Psoas muscle (tissue), 7 donors: ENCODE measurements at regions not wholly inside any gene's neighbourhood (a gene's known extent, or its start where the extent isn't known, plus 50 kb on each side); places are given as distances from the start of the nearest gene placed in this dataset.
A peak's percentile ranks its signal among the peaks of the same experiment; 100 is the strongest.

Source experiments
- ATAC-seq, 4 donors: fragments of 200-7000 bp; cut with Tn5 transposase; one replicate each; pipeline ENCODE4 v1.9.1; 2020; ENCODE audit warnings: moderate library complexity in 3 of 4, mild to moderate bottlenecking in 2 of 4
- DNase-seq, 2 donors: peaks; one replicate each; pipeline ENCODE4 v3.0.0-alpha.2; 2020
- H3K27ac ChIP-seq: fragments of 200-600 bp; one replicate; pipeline ENCODE4 v1.8.0; 2022
- H3K27me3 ChIP-seq, 3 donors: fragments of 200-600 bp in 1 of 3; one replicate each; pipeline versions ENCODE4 v1.6.1 to v1.8.0; 2013 to 2022; ENCODE audit warnings: low read length in 2 of 3, mild to moderate bottlenecking in 2 of 3, moderate library complexity in 1 of 3; ENCODE audit not compliant: insufficient read depth in 3 of 3
- H3K36me3 ChIP-seq, 2 donors: fragments of 200-600 bp in 1 of 2; one replicate each; pipeline versions ENCODE4 v1.6.1 to v1.8.0; 2013 to 2022; ENCODE audit warnings: low read depth in 1 of 2, mild to moderate bottlenecking in 1 of 2, moderate library complexity in 1 of 2; ENCODE audit not compliant: insufficient read depth in 1 of 2
- H3K4me1 ChIP-seq: fragments of 200-600 bp; one replicate; pipeline ENCODE4 v1.8.0; 2022
- H3K4me3 ChIP-seq: fragments of 200-600 bp; one replicate; pipeline ENCODE4 v1.8.0; 2022; ENCODE audit warnings: mild to moderate bottlenecking
- H3K9me3 ChIP-seq: fragments of 200-600 bp; one replicate; pipeline ENCODE4 v1.8.0; 2022
- CTCF ChIP-seq: fragments of 200-600 bp; IDR thresholded peaks from one replicate; pipeline ENCODE4 v1.8.0; 2022; ENCODE audit warnings: antibody characterized with exemption
- WGBS, 3 donors: extraction: QIAGEN DNeasy Blood & Tissue Kit; methylation state at CpG; one replicate each; pipeline versions ENCODE4 v1.1.6 to v1.1.7; 2013; 5-methylcytosine and 5-hydroxymethylcytosine counted together
- intact Hi-C, 2 donors: fragments of 100-400 bp; cut with DNase I; formaldehyde crosslinking; loops; one replicate each; pipeline versions ENCODE4 v1.11.0 to v1.14.2; 2022
- donor health status: healthy with polysubstance abuse.
- donor health status: DM: no; HTN: no; CAD: no; lungs with moderate emphysema.
- donor health status: Bipolar disorder and iron deficiency.
- donor health status: healthy.
- donor health status: DM: yes; HTN: yes; CAD: no.
- donor health status: DM: no; HTN: no; CAD: no.
- donor health status: DM: yes; HTN: yes; CAD: no.

DNA sequence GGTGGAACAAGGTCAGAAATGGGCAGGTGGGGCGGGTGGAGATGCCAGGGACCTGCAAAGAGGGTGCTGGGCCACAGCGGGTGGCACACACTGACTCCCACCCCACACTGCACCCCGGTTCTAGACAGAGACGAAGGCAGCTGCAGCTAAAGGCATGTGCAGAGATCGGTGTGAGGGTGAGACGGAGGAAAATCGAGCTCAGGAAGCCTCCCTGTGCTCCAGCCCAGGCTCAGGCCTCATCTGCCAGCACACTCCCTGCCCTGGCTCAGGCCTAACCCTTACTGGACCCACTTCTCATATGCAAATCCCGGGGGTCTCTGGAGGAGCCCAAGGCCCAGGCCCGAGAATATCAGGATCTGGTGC lies 130.8 kb upstream of the PPP1R26 start:
- Histone ChIP-seq H3K27me3 (peaks cover 0 to 58% (median 12%) of the 10 kb centered on the region in 3 donors), H3K36me3 (no peaks in the 10 kb centered on the region), H3K4me3 (no peak overlapping the region), H3K9me3 (no peaks in the 10 kb centered on the region), H3K4me1 (no peaks in the 10 kb centered on the region), H3K27ac (no peak overlapping the region)
- no peak for ATAC-seq
- intact Hi-C loops, result no loop called here
- DNase-seq, result peak in 1 of 2 donors; percentile 14
- 69 to 71% (median 69%) methylated on average over 8 to 9 of the region's 9 CpGs for WGBS, 3 donors
- no peak for TF ChIP-seq CTCF

GRCh38 chr9:135349212-135350002 lies 130.2 kb upstream of the PPP1R26 start:
- Histone ChIP-seq H3K27me3 (peaks cover 0 to 58% (median 12%) of the 10 kb centered on the region in 3 donors), H3K4me3 (no peak overlapping the region), H3K27ac (no peak overlapping the region), H3K36me3 (no peaks in the 10 kb centered on the region), H3K4me1 (no peaks in the 10 kb centered on the region), H3K9me3 (no peaks in the 10 kb centered on the region)
- intact Hi-C loops, result no loop called here
- no peak for TF ChIP-seq CTCF
- ATAC-seq, result no peak
- 36 to 43% (median 42%) methylated on average over 22 of the region's 22 CpGs for WGBS, 3 donors
- DNase-seq, result peak in 1 of 2 donors; percentile 19

DNA sequence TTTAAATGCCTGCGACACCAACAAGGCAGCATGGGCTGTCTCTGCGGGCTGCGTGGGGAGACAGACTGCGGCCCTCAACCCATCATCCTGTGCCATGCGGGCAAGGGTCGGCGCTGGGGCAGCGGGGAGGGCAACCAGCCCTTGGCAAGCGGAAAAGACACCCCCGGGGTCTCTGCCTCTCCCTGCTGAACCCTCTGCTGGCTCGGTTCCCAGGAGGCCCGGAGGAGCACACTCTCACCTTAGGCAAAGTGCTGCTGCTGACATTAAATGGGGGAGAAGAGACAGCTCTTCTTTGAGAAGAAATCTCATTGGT lies 129.6 kb upstream of the PPP1R26 start:
- Histone ChIP-seq H3K27me3 (peaks cover 0 to 57% (median 11%) of the 10 kb centered on the region in 3 donors), H3K9me3 (no peaks in the 10 kb centered on the region), H3K4me3 (no peak overlapping the region), H3K27ac (no peak overlapping the region), H3K4me1 (no peaks in the 10 kb centered on the region), H3K36me3 (no peaks in the 10 kb centered on the region)
- 74 to 86% (median 81%) methylated on average over 12 of the region's 12 CpGs for WGBS, 3 donors
- DNase-seq (peak in 1 of 2 donors; percentile 25), ATAC-seq (no peak)
- no peak for TF ChIP-seq CTCF
- intact Hi-C loops, result no loop called here

GRCh38 chr9:135353935-135354334 lies 125.6 kb upstream of the PPP1R26 start:
- Histone ChIP-seq H3K4me3 (no peak overlapping the region), H3K27ac (no peak overlapping the region), H3K36me3 (no peaks in the 10 kb centered on the region), H3K9me3 (no peaks in the 10 kb centered on the region), H3K4me1 (no peaks in the 10 kb centered on the region), H3K27me3 (peaks cover 0 to 46% (median 2%) of the 10 kb centered on the region in 3 donors)
- intact Hi-C loops, result no loop called here
- DNase-seq, result no peak
- WGBS, 3 donors, result 77 to 85% (median 84%) methylated on average over 14 of the region's 14 CpGs
- no peak for ATAC-seq
- no peak for TF ChIP-seq CTCF

GRCh38 chr9:135355521-135356011 lies 124.0 kb upstream of the PPP1R26 start:
- 67 to 79% (median 72%) methylated on average over 17 to 19 of the region's 19 CpGs for WGBS, 3 donors
- no peak for ATAC-seq

More at GRCh38 chr9:135355521-135356011, 124.0 kb upstream of the PPP1R26 start:
- H3K9me3 ChIP-seq, result no peaks in the 10 kb centered on the region
- H3K27ac ChIP-seq, result no peak overlapping the region
- intact Hi-C loops, result no loop called here
- TF ChIP-seq CTCF, result no peak
- no peak for DNase-seq
- H3K4me1 ChIP-seq, result no peaks in the 10 kb centered on the region
- H3K27me3 ChIP-seq, result peaks cover 0 to 44% (median 5%) of the 10 kb centered on the region in 3 donors
- no peaks in the 10 kb centered on the region for H3K36me3 ChIP-seq
- H3K4me3 ChIP-seq, result no peak overlapping the region
